SU-DHL-6 (cell line): ENCODE measurements at regions not wholly inside any gene's neighbourhood (a gene's known extent, or its start where the extent isn't known, plus 50 kb on each side); places are given as distances from the start of the nearest gene placed in this dataset.

Experiments used
- EZH2phosphoT487 ChIP-seq: fragments of 200-600 bp; sonication (generic), shearing (Covaris generic); conservative IDR thresholded peaks from 2 replicates; pipeline ENCODE4 v1.6.1; 2018; ENCODE audit warnings: mild to moderate bottlenecking, antibody characterized with exemption, low read length, moderate library complexity, mixed read lengths
- TF ChIP-seq, protein P1 (sequence below): fragments of 200-600 bp; sonication (generic); IDR thresholded peaks from one replicate; pipeline ENCODE4 v1.5.1; 2017; ENCODE audit warnings: antibody characterized with exemption, mild to moderate bottlenecking, low read length, moderate library complexity; ENCODE audit not compliant: insufficient read depth, poor library complexity, severe bottlenecking

DNA sequence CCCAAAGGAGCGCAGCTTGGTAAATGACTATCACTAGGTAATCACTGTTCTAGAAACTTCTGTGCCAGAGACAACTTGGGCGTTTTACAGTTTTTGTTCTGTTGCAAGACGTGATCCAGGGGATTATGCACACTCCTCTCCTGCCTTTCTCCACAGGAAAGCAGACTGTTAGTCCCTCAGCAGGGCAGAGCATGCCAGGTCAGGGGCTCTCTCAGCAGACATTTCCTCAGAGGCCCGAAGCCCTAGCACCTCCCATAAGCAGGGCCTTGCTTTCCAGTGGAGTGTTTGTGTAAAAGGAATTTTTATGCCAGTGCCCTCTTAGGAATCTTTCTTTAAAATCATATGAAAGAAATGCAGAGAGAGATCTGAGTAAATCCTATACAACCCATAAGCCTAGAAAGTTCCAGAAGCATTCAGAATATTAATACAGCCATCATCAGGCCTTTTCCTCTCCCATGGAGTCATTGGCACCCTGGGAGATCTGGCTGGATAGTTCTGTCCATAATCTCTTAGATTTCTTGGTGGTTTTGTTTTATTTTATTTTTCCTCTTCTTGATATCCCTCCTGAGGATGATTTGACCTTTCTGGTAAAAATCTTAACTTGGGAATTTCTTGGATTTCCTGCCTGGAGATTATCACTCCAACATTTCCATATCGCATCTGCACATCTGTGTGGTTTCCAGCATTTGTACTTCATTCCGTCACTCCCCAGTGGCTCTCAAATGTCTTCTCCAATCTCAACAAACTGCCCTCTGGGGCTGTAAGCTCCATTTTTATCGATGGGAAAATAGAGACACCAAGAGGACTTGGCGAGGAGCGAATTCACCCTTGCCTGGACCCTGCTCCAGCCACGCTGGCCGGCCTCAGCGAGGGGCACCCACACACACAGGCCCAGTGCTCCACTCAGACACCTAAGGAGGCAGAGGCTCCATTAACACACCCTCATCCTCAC, 116.1 kb downstream of the PSMG1 start:
- TF ChIP-seq, protein P1, sequence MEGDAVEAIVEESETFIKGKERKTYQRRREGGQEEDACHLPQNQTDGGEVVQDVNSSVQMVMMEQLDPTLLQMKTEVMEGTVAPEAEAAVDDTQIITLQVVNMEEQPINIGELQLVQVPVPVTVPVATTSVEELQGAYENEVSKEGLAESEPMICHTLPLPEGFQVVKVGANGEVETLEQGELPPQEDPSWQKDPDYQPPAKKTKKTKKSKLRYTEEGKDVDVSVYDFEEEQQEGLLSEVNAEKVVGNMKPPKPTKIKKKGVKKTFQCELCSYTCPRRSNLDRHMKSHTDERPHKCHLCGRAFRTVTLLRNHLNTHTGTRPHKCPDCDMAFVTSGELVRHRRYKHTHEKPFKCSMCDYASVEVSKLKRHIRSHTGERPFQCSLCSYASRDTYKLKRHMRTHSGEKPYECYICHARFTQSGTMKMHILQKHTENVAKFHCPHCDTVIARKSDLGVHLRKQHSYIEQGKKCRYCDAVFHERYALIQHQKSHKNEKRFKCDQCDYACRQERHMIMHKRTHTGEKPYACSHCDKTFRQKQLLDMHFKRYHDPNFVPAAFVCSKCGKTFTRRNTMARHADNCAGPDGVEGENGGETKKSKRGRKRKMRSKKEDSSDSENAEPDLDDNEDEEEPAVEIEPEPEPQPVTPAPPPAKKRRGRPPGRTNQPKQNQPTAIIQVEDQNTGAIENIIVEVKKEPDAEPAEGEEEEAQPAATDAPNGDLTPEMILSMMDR, result no peak
- TF ChIP-seq EZH2phosphoT487, result no peak
